ENCODE measurements at regions not wholly inside any gene's neighbourhood (a gene's known extent, or its start where the extent isn't known, plus 50 kb on each side); places are given as distances from the start of the nearest gene placed in this dataset.

DNA sequence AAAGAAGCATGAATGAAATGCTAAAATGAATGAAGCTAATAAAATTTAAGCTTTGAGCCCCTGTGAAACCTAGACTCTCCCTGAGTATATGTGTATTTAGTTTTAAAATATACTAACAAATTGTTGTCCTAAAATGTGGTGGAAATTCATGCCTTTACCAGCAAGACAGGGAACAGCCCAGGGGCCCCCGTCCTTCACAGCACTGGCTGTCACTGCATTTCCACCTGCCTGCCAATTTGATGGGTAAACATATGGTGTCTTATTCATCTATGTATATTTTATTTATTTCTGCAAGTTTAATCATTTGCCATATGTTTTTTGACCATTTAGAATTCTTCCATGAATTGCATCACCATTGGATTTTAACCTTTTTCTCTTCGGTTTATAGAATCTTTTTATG is 463.7 kb upstream of the NBEA start:
- no peak for ATAC-seq (ENCODE audit: insufficient read depth, low read depth)

DNA sequence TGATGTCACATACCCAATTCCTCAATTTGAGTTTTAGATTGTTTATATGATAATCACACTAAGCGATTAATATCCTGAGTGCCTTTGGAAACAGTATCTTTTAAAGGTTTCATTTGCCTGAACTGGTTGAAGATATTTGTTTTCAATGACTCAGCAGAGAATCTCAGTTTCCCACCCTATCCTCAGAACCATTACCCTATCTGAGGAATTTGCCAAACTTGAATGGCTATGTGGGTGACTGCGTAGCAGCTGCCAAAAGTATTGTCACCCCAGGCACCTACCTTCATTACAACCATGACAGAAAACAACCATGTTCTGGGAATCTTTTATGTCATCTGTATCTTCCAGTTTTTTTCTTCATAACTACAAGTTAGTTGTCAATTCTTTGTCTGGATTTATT is 440.1 kb upstream of the NBEA start:
- no peak overlapping the region for H3K9ac ChIP-seq (ENCODE audit: low read depth, low read length)
- DNase-seq, result no peak
- H3K27me3 ChIP-seq (ENCODE audit: insufficient read depth, low read length, poor library complexity), result no peaks in the 10 kb centered on the region
- no peaks in the 10 kb centered on the region for H3K79me2 ChIP-seq (ENCODE audit: insufficient read depth, low read length)
- H3K9me3 ChIP-seq (ENCODE audit: insufficient read depth, low read length, severe bottlenecking), result no peaks in the 10 kb centered on the region
- no peak overlapping the region for H2AFZ ChIP-seq (ENCODE audit: low read depth, low read length)
- no peak overlapping the region for H3K4me3 ChIP-seq (ENCODE audit: low read depth in 1 of 2, low read length in 2 of 2)
- TF ChIP-seq, protein P1, sequence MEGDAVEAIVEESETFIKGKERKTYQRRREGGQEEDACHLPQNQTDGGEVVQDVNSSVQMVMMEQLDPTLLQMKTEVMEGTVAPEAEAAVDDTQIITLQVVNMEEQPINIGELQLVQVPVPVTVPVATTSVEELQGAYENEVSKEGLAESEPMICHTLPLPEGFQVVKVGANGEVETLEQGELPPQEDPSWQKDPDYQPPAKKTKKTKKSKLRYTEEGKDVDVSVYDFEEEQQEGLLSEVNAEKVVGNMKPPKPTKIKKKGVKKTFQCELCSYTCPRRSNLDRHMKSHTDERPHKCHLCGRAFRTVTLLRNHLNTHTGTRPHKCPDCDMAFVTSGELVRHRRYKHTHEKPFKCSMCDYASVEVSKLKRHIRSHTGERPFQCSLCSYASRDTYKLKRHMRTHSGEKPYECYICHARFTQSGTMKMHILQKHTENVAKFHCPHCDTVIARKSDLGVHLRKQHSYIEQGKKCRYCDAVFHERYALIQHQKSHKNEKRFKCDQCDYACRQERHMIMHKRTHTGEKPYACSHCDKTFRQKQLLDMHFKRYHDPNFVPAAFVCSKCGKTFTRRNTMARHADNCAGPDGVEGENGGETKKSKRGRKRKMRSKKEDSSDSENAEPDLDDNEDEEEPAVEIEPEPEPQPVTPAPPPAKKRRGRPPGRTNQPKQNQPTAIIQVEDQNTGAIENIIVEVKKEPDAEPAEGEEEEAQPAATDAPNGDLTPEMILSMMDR (IDR thresholded peaks at IDR 0.05; ENCODE audit: borderline replicate concordance, extremely low read depth, low read length, poor library complexity, severe bottlenecking), result no peak
- TF ChIP-seq EZH2 (IDR thresholded peaks at IDR 0.05; ENCODE audit: borderline replicate concordance, low read depth, low read length, severe bottlenecking), result no peak
- H4K20me1 ChIP-seq (ENCODE audit: insufficient read depth, low read length), result no peaks in the 10 kb centered on the region
- H3K27ac ChIP-seq (ENCODE audit: low read length), result no peak overlapping the region
- no peak for ATAC-seq (ENCODE audit: insufficient read depth, low read depth)
- H3K4me2 ChIP-seq (ENCODE audit: insufficient read depth, low read length), result no peak overlapping the region
- no peaks in the 10 kb centered on the region for H3K4me1 ChIP-seq (ENCODE audit: insufficient read depth, low read length)
- no peaks in the 10 kb centered on the region for H3K36me3 ChIP-seq (ENCODE audit: insufficient read depth, low read length)

More for the DNA sequence above, 463.7 kb upstream of the NBEA start:
- Histone ChIP-seq H3K27ac (ENCODE audit: low read length) (no peak overlapping the region), H3K27me3 (ENCODE audit: insufficient read depth, low read length, poor library complexity) (no peaks in the 10 kb centered on the region), H3K79me2 (ENCODE audit: insufficient read depth, low read length) (no peaks in the 10 kb centered on the region), H3K36me3 (ENCODE audit: insufficient read depth, low read length) (no peaks in the 10 kb centered on the region), H4K20me1 (ENCODE audit: insufficient read depth, low read length) (no peaks in the 10 kb centered on the region), H3K4me3 (ENCODE audit: low read depth in 1 of 2, low read length in 2 of 2) (no peak overlapping the region), H3K4me1 (ENCODE audit: insufficient read depth, low read length) (no peaks in the 10 kb centered on the region), H3K4me2 (ENCODE audit: insufficient read depth, low read length) (no peak overlapping the region), H3K9ac (ENCODE audit: low read depth, low read length) (no peak overlapping the region), H2AFZ (ENCODE audit: low read depth, low read length) (no peak overlapping the region), H3K9me3 (ENCODE audit: insufficient read depth, low read length, severe bottlenecking) (no peaks in the 10 kb centered on the region)
- TF ChIP-seq, protein P1 (IDR thresholded peaks at IDR 0.05; ENCODE audit: borderline replicate concordance, extremely low read depth, low read length, poor library complexity, severe bottlenecking), result no peak
- TF ChIP-seq EZH2 (IDR thresholded peaks at IDR 0.05; ENCODE audit: borderline replicate concordance, low read depth, low read length, severe bottlenecking), result no peak
- DNase-seq, result no peak

DNA sequence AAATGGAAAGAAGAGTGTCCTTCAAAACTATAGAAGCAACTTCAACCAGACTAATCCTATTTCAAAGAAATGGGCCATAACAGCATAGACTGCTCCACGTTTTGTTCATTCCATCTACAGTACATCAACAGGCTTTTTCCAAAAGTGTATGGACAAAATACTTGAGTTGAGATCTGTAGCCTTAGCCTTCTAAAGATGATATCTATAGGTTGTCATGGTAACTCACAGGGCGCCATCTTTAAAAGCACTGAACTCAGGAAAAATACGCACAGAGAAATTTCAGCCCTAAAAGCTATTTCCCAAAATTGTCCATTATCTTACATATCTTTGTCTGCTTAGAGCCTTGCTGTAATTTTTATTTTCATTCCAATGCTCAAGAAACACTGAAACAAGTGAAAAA is 439.4 kb upstream of the NBEA start:
- Histone ChIP-seq H3K9ac (ENCODE audit: low read depth, low read length) (no peak overlapping the region), H3K79me2 (ENCODE audit: insufficient read depth, low read length) (no peaks in the 10 kb centered on the region), H3K36me3 (ENCODE audit: insufficient read depth, low read length) (no peaks in the 10 kb centered on the region), H2AFZ (ENCODE audit: low read depth, low read length) (no peak overlapping the region), H3K4me3 (ENCODE audit: low read depth in 1 of 2, low read length in 2 of 2) (no peak overlapping the region), H3K27ac (ENCODE audit: low read length) (no peak overlapping the region), H3K27me3 (ENCODE audit: insufficient read depth, low read length, poor library complexity) (no peaks in the 10 kb centered on the region), H3K9me3 (ENCODE audit: insufficient read depth, low read length, severe bottlenecking) (no peaks in the 10 kb centered on the region), H4K20me1 (ENCODE audit: insufficient read depth, low read length) (no peaks in the 10 kb centered on the region), H3K4me1 (ENCODE audit: insufficient read depth, low read length) (no peaks in the 10 kb centered on the region), H3K4me2 (ENCODE audit: insufficient read depth, low read length) (no peak overlapping the region)
- no peak for ATAC-seq (ENCODE audit: insufficient read depth, low read depth)
- no peak for DNase-seq
- no peak for TF ChIP-seq EZH2 (IDR thresholded peaks at IDR 0.05; ENCODE audit: borderline replicate concordance, low read depth, low read length, severe bottlenecking)
- TF ChIP-seq, protein P1 (IDR thresholded peaks at IDR 0.05; ENCODE audit: borderline replicate concordance, extremely low read depth, low read length, poor library complexity, severe bottlenecking), result no peak

DNA sequence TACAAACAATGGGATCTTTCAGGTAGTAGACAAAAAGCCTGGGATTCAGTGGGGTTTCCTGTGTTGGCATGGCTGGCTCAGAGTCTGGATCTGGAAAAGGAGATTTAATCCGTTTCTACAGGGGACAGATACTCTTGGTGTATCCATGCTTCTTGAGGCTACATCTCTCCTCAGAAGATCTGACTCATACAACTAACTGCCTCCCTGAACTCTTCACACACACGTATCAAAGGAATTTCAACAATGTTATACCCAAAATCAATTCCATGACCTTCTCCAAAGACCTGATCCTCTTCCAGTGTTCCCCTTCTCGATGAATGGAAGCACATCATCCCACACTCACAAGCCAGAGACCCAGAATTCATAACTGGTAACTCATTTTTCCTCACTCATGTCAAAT is 435.3 kb upstream of the NBEA start:
- TF ChIP-seq EZH2 (IDR thresholded peaks at IDR 0.05; ENCODE audit: borderline replicate concordance, low read depth, low read length, severe bottlenecking), result no peak
- TF ChIP-seq, protein P1 (IDR thresholded peaks at IDR 0.05; ENCODE audit: borderline replicate concordance, extremely low read depth, low read length, poor library complexity, severe bottlenecking), result no peak
- Histone ChIP-seq H3K9me3 (ENCODE audit: insufficient read depth, low read length, severe bottlenecking) (no peaks in the 10 kb centered on the region), H3K9ac (ENCODE audit: low read depth, low read length) (no peak overlapping the region), H2AFZ (ENCODE audit: low read depth, low read length) (no peak overlapping the region), H3K79me2 (ENCODE audit: insufficient read depth, low read length) (no peaks in the 10 kb centered on the region), H4K20me1 (ENCODE audit: insufficient read depth, low read length) (no peaks in the 10 kb centered on the region), H3K4me2 (ENCODE audit: insufficient read depth, low read length) (no peak overlapping the region), H3K4me3 (ENCODE audit: low read depth in 1 of 2, low read length in 2 of 2) (no peak overlapping the region), H3K27me3 (ENCODE audit: insufficient read depth, low read length, poor library complexity) (no peaks in the 10 kb centered on the region), H3K27ac (ENCODE audit: low read length) (no peak overlapping the region), H3K4me1 (ENCODE audit: insufficient read depth, low read length) (no peaks in the 10 kb centered on the region), H3K36me3 (ENCODE audit: insufficient read depth, low read length) (no peaks in the 10 kb centered on the region)
- DNase-seq (no peak), ATAC-seq (ENCODE audit: insufficient read depth, low read depth) (no peak)

Measured in DND-41 (cell line).